ENCODE measurements at regions not wholly inside any gene's neighbourhood (a gene's known extent, or its start where the extent isn't known, plus 50 kb on each side); places are given as distances from the start of the nearest gene placed in this dataset.

DNA sequence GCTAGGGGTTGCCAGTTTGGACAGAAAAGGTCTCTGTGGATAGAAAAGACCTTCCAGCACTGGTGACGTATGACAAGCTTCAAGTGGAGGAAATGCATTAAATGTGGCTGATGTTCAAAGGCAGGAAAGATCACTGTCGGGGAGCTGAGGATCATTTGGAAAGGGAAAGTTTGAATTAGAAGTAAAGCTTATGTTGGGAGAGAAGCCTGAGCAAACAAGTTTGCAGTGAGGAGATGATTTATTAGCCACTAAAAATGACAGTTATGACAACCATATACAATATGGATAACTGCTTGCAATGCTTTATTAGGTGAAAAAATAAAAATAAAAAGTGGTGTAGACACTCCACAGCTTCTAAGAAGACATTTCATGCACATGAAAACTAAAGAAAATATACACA lies 135.3 kb upstream of the HS3ST1 start:
- H3K4me3 ChIP-seq (ENCODE audit: low read depth, low read length), result no peak overlapping the region
- TF ChIP-seq ZNF146 (tag by site-specific recombination; IDR thresholded peaks at IDR 0.05) (no peak), KLF7 (tag by site-specific recombination; IDR thresholded peaks at IDR 0.05; ENCODE audit: borderline replicate concordance) (no peak)
- ChIA-PET POLR2A (no interaction called here), CTCF (interaction anchor here (0.7 kb wide), 1 partner anchor 443 kb away, joined by 3 read pairs; no protein-coding TSS in a partner anchor)
- H3K9me3 ChIP-seq (ENCODE audit: control insufficient read depth, insufficient read depth, low read depth, low read length), result no peaks in the 10 kb centered on the region
- H3K27ac ChIP-seq (ENCODE audit: extremely low read depth, low read depth, low read length), result no peak overlapping the region
- no peaks in the 10 kb centered on the region for H3K4me1 ChIP-seq (ENCODE audit: control insufficient read depth, insufficient read depth, low read length)
- no peaks in the 10 kb centered on the region for H3K36me3 ChIP-seq (ENCODE audit: control insufficient read depth in 2 of 2, insufficient read depth in 1 of 2, low read length in 2 of 2)

DNA sequence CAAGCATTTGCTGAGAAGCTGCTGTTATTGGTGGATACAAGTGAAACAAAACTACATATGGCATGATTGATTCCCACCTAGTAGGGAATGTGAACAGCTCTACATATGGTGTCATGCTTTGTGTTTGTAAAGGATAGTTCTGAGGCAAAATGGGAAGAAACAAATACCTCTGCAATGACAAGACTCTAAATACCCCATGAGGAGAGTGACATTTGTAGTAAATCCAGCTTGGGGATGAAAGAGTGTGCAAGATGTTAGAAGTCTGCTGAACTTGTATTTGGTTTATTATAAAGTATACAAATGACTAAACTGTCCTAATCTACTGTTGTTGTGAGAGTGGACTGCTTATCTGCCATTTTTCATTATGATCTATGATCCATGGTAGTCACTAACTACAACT lies 120.8 kb upstream of the HS3ST1 start:
- H3K27ac ChIP-seq (ENCODE audit: extremely low read depth, low read depth, low read length), result no peak overlapping the region
- CTCF ChIA-PET, result interaction anchor here (0.6 kb wide), 1 partner anchor 120 kb away, joined by 4 read pairs; no protein-coding TSS in a partner anchor
- no peak for TF ChIP-seq ZNF555 (tag by site-specific recombination; conservative IDR thresholded peaks at IDR 0.05)
- no peak for TF ChIP-seq ZNF416 (tag by site-specific recombination; IDR thresholded peaks at IDR 0.05)
- no peak for TF ChIP-seq SCRT1 (tag by site-specific recombination; IDR thresholded peaks at IDR 0.05; ENCODE audit: borderline replicate concordance)
- no peak for TF ChIP-seq ZNF701 (tag by site-specific recombination; IDR thresholded peaks at IDR 0.05)
- TF ChIP-seq FEZF1 (tag by site-specific recombination; IDR thresholded peaks at IDR 0.05), result no peak
- no peak for TF ChIP-seq PRDM1 (tag by site-specific recombination; IDR thresholded peaks at IDR 0.05)
- no peak for TF ChIP-seq ZBTB11 (tag by site-specific recombination; conservative IDR thresholded peaks at IDR 0.05; ENCODE audit: low read depth)
- TF ChIP-seq GFI1B (tag by site-specific recombination; IDR thresholded peaks at IDR 0.05), result no peak
- no peak for TF ChIP-seq ZFP37 (tag by site-specific recombination; IDR thresholded peaks at IDR 0.05)
- TF ChIP-seq ZNF354C (tag by site-specific recombination; IDR thresholded peaks at IDR 0.05; ENCODE audit: borderline replicate concordance, low read depth), result no peak
- no peak for TF ChIP-seq TRIM28 (IDR thresholded peaks at IDR 0.05; ENCODE audit: borderline replicate concordance, low read length)
- no peak for TF ChIP-seq KLF1 (tag by site-specific recombination; IDR thresholded peaks at IDR 0.05)
- no peak for TF ChIP-seq ZFP3 (tag by site-specific recombination; IDR thresholded peaks at IDR 0.05; ENCODE audit: low read depth)
- no peak for TF ChIP-seq ZNF473 (tag by site-specific recombination; IDR thresholded peaks at IDR 0.05)
- no peak for TF ChIP-seq ZNF433 (tag by site-specific recombination; IDR thresholded peaks at IDR 0.05; ENCODE audit: low read depth)
- no peak for TF ChIP-seq KLF8 (tag by site-specific recombination; IDR thresholded peaks at IDR 0.05)
- no peak for TF ChIP-seq YY2 (tag by site-specific recombination; IDR thresholded peaks at IDR 0.05)
- TF ChIP-seq ZNF248 (tag by site-specific recombination; IDR thresholded peaks at IDR 0.05), result no peak
- no peak for TF ChIP-seq ZNF585B (tag by site-specific recombination; IDR thresholded peaks at IDR 0.05)
- no peak for TF ChIP-seq ZNF423 (tag by site-specific recombination; IDR thresholded peaks at IDR 0.05)
- H3K4me3 ChIP-seq (ENCODE audit: low read depth, low read length), result no peak overlapping the region
- no peaks in the 10 kb centered on the region for H3K36me3 ChIP-seq (ENCODE audit: control insufficient read depth in 2 of 2, insufficient read depth in 1 of 2, low read length in 2 of 2)
- no peaks in the 10 kb centered on the region for H3K4me1 ChIP-seq (ENCODE audit: control insufficient read depth, insufficient read depth, low read length)
- POLR2A ChIA-PET, result no interaction called here
- no peaks in the 10 kb centered on the region for H3K9me3 ChIP-seq (ENCODE audit: control insufficient read depth, insufficient read depth, low read depth, low read length)

DNA sequence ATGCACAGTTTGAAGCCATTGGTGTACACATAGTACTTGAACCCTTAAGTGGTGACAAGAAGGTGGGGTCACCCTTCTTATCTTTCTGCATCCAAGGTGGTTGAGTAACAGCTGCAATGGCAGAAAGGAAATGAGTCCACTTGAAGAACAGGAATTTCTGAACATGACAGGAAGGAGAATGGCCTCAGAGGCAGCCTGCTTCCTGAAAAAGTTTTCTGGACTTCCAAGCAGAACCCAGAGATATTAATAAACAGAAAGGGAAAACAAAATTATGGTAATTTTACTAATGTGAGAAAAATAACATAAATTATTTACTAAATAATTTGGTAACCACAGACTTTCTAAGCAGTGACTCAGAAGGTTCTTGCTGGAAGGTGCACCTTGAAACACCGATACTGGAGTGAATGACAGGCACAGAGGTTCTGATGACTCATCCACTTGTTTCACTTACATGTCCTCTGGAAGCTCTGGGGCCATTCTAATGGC lies 119.9 kb upstream of the HS3ST1 start:
- CTCF ChIA-PET, result interaction anchor here (0.6 kb wide), 1 partner anchor 119 kb away, joined by 4 read pairs; no protein-coding TSS in a partner anchor
- Histone ChIP-seq H3K9me3 (ENCODE audit: control insufficient read depth, insufficient read depth, low read depth, low read length) (no peaks in the 10 kb centered on the region), H3K27ac (ENCODE audit: extremely low read depth, low read depth, low read length) (no peak overlapping the region), H3K4me1 (ENCODE audit: control insufficient read depth, insufficient read depth, low read length) (no peaks in the 10 kb centered on the region), H3K4me3 (ENCODE audit: low read depth, low read length) (no peak overlapping the region), H3K36me3 (ENCODE audit: control insufficient read depth in 2 of 2, insufficient read depth in 1 of 2, low read length in 2 of 2) (no peaks in the 10 kb centered on the region)
- TF ChIP-seq ZNF623 (tag by site-specific recombination; IDR thresholded peaks at IDR 0.05), result no peak
- TF ChIP-seq ZNF169 (tag by site-specific recombination; IDR thresholded peaks at IDR 0.05), result no peak
- TF ChIP-seq ZSCAN5A (tag by site-specific recombination; IDR thresholded peaks at IDR 0.05), result no peak
- no peak for TF ChIP-seq ZNF292 (tag by site-specific recombination; IDR thresholded peaks at IDR 0.05; ENCODE audit: borderline replicate concordance, low read depth)
- TF ChIP-seq ZNF544 (tag by site-specific recombination; IDR thresholded peaks at IDR 0.05), result no peak
- POLR2A ChIA-PET, result no interaction called here
